ENCODE measurements at regions not wholly inside any gene's neighbourhood (a gene's known extent, or its start where the extent isn't known, plus 50 kb on each side); places are given as distances from the start of the nearest gene placed in this dataset.
A peak's percentile ranks its signal among the peaks of the same experiment; 100 is the strongest.

DNA sequence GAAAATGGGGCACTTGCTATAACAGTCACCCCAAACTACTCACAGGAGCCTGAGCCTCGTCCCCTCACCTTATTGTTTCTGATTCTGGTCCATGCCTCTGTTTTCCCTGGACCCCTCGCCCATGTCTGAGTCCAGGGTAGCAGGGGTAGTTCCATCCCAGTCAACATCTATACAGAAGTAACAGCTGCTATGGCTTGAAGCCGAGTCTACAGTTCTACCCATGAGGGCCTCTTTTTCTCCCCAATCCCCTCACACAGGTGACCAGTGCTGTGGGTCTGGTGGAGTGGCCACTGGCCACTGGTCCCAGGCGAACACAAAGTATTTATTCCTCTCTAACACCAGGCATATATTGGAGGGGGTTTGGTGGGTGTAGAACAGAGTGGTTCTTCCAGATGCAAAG is 116.4 kb downstream of the ZNF280B start:
- Histone ChIP-seq H3K27ac (ENCODE audit: low read depth, low read length) (no peak overlapping the region), H3K9ac (replicated peaks in 1 of 4; ENCODE audit: extremely low read depth in 1 of 4, low read depth in 3 of 4, low read length in 3 of 4) (no peak overlapping the region), H3K79me2 (ENCODE audit: control insufficient read depth in 1 of 2, insufficient read depth in 2 of 2, low read length in 2 of 2) (no peaks in the 10 kb centered on the region), H3K18ac (ENCODE audit: extremely low read depth, low read length) (no peak overlapping the region), H2BK12ac (ENCODE audit: low read depth, low read length) (no peak overlapping the region), H4K20me1 (replicated peaks in 1 of 2; ENCODE audit: control insufficient read depth in 1 of 2, insufficient read depth in 2 of 2, low read length in 2 of 2) (peaks cover 0 to 2% of the 10 kb centered on the region in 2 experiments), H3K23ac (ENCODE audit: insufficient read length) (no peak overlapping the region), H4K91ac (replicated peaks; ENCODE audit: insufficient read length, low read length) (no peak overlapping the region), H3K56ac (replicated peaks; ENCODE audit: insufficient read length, low read depth, low read length) (no peak overlapping the region), H2BK20ac (ENCODE audit: low read length) (no peak overlapping the region), H3K4ac (replicated peaks; ENCODE audit: insufficient read length, low read depth, low read length) (no peak overlapping the region), H3K27me3 (replicated peaks in 1 of 4; ENCODE audit: control insufficient read depth in 3 of 4, extremely low read depth in 1 of 4, insufficient read depth in 3 of 4, low read length in 3 of 4) (peaks cover 74 to 100% (median 97%) of the 10 kb centered on the region in 4 experiments), H2BK15ac (ENCODE audit: low read length) (no peak overlapping the region), H3K36me3 (ENCODE audit: control insufficient read depth in 2 of 4, insufficient read depth in 4 of 4, low read length in 3 of 4) (no peaks in the 10 kb centered on the region), H4K8ac (ENCODE audit: extremely low read depth, insufficient read depth, low read length) (no peak overlapping the region), H4K5ac (ENCODE audit: insufficient read length, low read depth, low read length) (no peak overlapping the region), H3K9me3 (ENCODE audit: insufficient read depth in 2 of 2, low read depth in 1 of 2, low read length in 1 of 2) (peaks cover 0 to 6% of the 10 kb centered on the region in 2 experiments; a peak in 1 of 4 replicates), H2AK5ac (ENCODE audit: low read depth, low read length) (no peak overlapping the region), H3K79me1 (ENCODE audit: low read depth, low read length) (no peaks in the 10 kb centered on the region), H2BK5ac (ENCODE audit: low read depth, low read length) (no peak overlapping the region), H3K4me3 (ENCODE audit: extremely low read depth in 1 of 4, insufficient read depth in 2 of 4, low read depth in 3 of 4, low read length in 4 of 4) (no peak overlapping the region), H3K23me2 (ENCODE audit: low read depth, low read length) (no peaks in the 10 kb centered on the region), H3K14ac (ENCODE audit: insufficient read length) (no peak overlapping the region), H3K4me2 (ENCODE audit: insufficient read depth in 1 of 2, low read depth in 2 of 2, low read length in 2 of 2) (no peak overlapping the region), H2BK120ac (replicated peaks; ENCODE audit: low read depth, low read length) (no peak overlapping the region), H2AFZ (ENCODE audit: low read length) (no peak overlapping the region), H3K4me1 (replicated peaks in 1 of 4; ENCODE audit: control insufficient read depth in 3 of 4, insufficient read depth in 4 of 4, low read length in 3 of 4) (no peaks in the 10 kb centered on the region)
- ChIA-PET CTCF (ENCODE audit: partially characterized antibody) (interaction anchor here (0.8 to 4.7 kb wide), 6 partner anchors 9 to 70 kb away, joined by 3 to 25 read pairs (median 3); no protein-coding TSS in a partner anchor), POLR2A (ENCODE audit: partially characterized antibody) (no interaction called here)
- no peak for DNase-seq (ENCODE audit: low read depth in 1 of 2, low spot score in 2 of 2)
- TF ChIP-seq CBX8 (IDR thresholded peaks at IDR 0.05; ENCODE audit: borderline replicate concordance, low read depth, low read length) (no peak), EZH2 (IDR thresholded peaks at IDR 0.05; ENCODE audit: low read depth, low read length, severe bottlenecking) (peak; percentile 17), RBBP5 (IDR thresholded peaks at IDR 0.05; ENCODE audit: borderline replicate concordance, low read depth, low read length) (no peak), CREB1 (IDR thresholded peaks at IDR 0.05) (no peak)
- 64% methylated on average over 4 of the region's 4 CpGs; no CpG with 5 or more reads in 1 of the 2 experiments for WGBS, 2 experiments (ENCODE audit: extremely low coverage in 1 of 2, insufficient coverage in 1 of 2, insufficient read length in 1 of 2, insufficient replicate concordance in 2 of 2, low coverage in 1 of 2, low lambda C conversion rate in 2 of 2, missing lambda C conversion rate in 1 of 2)
- no peak for FAIRE-seq

Measured in H1 (cell line).